GM12801 (cell line): ENCODE measurements at regions not wholly inside any gene's neighbourhood (a gene's known extent, or its start where the extent isn't known, plus 50 kb on each side); places are given as distances from the start of the nearest gene placed in this dataset.

ENCODE experiments used
- CTCF ChIP-seq: IDR thresholded peaks from one replicate; pipeline ENCODE4 v1.5.1; 2011; ENCODE audit warnings: control low read depth; ENCODE audit not compliant: insufficient read length; ENCODE audit errors: extremely low read depth

GRCh38 chr4:61068060-61068459 is 132.1 kb upstream of the ADGRL3 start:
- no peak for TF ChIP-seq CTCF

- TF ChIP-seq CTCF = no peak
Measured at GRCh38 chr4:61068745-61069144, 131.4 kb upstream of the ADGRL3 start.

- no peak for TF ChIP-seq CTCF
Measured at GRCh38 chr4:61070269-61070668, 129.9 kb upstream of the ADGRL3 start.

- no peak for TF ChIP-seq CTCF
Measured at GRCh38 chr4:61079427-61079826, 120.7 kb upstream of the ADGRL3 start.

GRCh38 chr4:61079976-61080375 is 120.2 kb upstream of the ADGRL3 start:
- no peak for TF ChIP-seq CTCF

- TF ChIP-seq CTCF = no peak
Measured at GRCh38 chr4:61085534-61085933, 114.6 kb upstream of the ADGRL3 start.

GRCh38 chr4:61086357-61086756 is 113.8 kb upstream of the ADGRL3 start:
- no peak for TF ChIP-seq CTCF

GRCh38 chr4:61086979-61087378 is 113.1 kb upstream of the ADGRL3 start:
- TF ChIP-seq CTCF = no peak
